ENCODE measurements at regions not wholly inside any gene's neighbourhood (a gene's known extent, or its start where the extent isn't known, plus 50 kb on each side); places are given as distances from the start of the nearest gene placed in this dataset.

DNA sequence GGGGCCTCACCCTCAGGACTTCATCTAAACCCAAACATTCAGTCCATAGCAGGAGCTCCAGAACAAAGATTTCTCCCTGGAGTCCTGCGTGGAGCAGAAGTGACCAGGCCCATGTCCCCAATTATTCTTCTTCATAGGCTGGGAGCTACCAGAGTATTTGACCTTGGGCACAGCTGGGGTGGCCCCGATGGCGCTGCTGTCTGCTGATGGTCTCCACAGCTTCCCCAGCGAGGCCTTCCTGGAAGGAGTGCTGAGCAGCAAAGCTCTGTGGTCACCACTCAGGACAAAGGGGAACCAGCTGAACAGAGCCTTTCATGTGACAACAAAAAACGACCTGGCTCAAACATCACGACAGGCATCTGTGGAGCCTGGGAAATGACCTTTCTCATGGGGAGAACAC, 62.7 kb upstream of the ARGLU1 start:
- DNase-seq = peak; percentile 44

DNA sequence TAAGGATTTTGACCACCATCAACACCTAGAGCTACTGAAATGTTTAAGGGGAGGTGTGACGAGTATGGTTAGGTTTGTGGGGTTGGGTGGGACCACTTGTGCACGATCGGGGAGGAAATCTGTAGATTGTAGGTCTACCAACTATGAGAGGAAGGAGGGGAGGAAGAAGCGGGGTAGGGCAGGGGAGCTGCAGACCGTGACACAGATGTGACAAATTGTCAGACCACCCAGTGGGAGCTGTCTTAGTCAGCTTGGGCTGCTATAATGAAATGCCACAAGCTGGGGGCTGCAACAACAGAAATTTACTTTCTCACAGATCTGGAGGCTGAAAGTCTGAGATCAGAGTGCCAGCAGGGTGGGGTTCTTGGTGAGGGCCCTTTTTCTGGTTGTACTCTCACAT, 62.2 kb upstream of the ARGLU1 start:
- peak; percentile 31 for DNase-seq

DNA sequence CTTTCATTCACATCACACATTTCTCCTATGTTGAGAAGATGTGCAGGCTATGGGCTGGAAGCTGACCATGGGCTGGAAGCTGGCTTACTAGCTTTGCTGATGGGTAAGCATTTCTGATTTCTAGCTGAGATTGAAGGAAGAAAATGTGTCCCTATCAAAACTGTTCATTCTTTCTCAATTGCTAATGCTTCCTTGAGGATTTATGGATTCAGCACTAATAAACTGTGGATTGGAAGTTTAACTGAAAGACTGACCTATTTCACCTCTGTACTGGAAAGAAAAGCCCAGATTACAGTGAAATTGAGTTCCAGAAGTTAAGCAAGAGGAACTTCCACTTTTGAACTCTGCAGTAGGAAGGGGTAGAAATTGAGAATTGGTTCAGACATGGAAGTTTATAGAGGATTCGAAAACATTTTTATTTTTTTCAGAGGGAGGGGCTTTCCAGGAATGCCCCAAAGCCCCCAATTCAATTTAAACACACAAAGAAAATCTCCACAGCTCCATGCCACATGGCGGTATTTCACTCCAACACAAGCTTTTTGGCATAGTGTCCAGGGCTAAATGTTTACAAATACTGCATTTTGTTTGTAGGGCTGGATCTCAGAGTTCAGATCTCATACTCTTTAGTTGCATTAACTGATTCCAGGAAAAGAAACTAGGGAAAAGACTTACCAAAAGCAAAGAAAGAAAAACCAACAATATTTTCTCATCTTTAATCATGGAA, 61.2 kb upstream of the ARGLU1 start:
- peak; percentile 33 for DNase-seq

DNA sequence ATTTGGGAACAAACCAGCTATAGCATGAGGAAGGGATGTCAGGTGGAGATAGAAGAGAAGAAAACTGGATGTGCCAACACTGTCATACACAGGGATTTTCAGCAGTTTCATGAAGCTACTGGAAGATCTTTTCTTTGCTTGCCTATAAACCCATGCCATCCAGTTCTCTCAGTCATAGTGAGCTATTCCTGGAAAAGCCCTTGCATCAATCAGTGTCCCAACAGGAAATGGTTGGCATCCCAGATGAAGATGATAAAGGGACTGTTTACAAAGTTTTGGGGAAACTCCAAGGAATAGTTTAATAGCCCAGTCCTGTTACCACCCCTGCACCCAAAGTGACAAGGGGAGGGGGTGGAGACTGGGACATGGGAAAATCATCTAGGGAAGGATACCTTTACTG, 58.5 kb upstream of the ARGLU1 start:
- no peak for DNase-seq

DNA sequence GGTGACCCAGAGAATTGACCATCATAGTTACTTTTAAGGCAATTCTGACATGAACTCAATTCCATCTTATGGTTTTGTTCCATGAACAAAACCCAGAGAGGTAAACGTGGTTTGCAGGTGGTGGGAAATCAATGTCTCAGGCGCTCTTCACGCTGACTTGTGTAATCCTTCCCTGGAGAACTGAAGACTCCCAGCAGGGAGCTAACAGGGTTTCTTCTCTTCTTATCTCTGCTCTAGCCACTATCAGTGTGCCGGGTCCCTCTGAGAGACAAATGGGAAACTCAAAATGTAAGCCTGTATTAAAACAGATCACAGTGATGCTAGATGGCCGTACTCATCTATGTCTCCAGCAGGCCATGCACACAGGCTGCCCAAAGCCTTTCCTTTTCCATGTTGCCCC, 57.6 kb upstream of the ARGLU1 start:
- DNase-seq = no peak

DNA sequence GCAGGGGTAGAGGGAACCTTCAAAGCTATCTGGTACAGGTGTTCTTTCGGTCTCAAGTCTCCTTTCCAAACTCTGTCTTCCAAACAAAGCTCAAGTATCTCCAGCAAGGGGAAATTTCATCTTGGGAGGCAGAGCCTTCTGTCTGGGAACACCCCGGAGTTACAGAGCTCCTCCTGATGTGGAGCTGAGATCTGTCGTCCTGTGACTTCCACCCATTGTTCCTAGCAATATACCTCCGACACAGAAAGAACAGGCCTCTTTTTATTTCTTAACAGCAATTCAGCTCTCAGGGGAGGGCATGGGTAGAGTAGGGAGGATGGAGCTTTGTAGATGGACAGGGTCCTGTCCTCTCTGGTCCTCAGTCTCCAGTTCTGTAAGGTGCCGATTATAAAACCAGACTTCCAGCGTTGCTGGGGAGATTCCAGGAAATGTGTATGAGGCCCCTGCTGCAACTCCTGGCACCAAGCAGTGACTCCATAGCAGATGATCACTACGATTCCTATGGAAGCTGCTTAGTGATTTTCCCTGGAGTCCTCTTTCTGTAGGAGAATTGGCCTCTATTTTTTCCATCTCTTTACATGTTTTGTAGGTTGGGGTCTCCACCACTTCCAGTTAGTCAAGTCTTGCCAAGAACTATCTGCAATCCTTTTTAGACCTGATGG, 56.0 kb upstream of the ARGLU1 start:
- no peak for DNase-seq

DNA sequence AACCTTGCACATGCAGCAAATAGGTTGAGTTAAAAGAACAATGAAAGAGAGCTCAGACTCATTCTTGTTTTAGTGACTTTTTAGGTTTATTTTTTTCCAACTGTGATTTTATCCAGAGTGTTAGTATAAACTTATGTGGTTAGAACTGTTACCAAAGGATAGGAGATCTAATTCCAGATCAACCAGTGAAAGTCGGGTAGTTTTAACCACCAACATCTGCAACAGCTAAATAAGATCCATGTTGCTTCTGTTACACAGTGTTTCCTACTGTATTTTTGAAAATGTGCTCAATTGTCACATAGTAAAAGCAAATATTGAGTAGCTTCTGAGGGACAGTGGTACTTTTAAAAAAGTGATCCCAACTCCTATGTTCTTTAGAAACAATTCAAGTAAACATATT, 53.9 kb upstream of the ARGLU1 start:
- DNase-seq = no peak

DNA sequence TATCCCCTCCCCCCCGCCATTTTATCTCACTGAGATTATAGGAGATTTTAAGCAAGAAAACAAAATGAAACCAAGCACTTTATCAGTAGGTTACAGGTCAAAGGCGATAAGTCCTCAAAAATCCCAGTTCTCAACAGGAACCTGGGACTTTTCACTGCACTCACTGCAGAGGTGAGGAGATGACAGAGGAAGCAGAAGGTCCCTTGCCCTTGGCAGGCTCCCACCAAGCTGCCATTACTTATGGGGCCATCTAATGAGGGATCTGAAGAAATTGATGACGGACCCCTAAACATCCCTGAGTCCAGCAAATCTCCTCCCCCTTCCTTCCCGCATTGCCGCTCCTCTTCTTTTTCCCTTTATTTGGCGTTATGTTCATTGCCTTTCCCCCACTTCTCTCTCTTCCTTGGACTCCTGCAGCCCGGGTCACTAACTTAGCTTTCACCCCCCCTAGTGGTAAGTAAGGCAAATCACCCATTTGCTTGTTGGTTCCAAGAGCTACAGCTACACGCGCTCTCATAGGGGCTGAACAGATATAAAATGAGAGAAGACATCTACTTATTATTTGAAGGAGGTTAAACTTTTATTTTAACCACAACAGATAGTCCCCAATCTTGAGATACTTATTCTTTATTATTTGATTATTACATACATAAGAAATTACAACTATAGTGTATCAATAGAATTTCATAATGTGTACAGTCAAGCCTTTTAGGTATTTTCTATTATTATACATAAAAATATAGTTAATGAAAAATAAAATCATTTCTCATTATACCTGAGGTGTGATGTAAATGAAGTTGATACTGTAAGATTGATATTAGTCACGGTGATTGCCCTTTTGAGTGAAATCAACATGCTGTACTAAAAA, 52.0 kb upstream of the ARGLU1 start:
- DNase-seq = peak; percentile 76

Data from eye (tissue), 1 donor.